GM21515 (cell line): ENCODE measurements at regions not wholly inside any gene's neighbourhood (a gene's known extent, or its start where the extent isn't known, plus 50 kb on each side); places are given as distances from the start of the nearest gene placed in this dataset.

ENCODE experiments used
- ATAC-seq: cut with Tn5 transposase; IDR thresholded peaks from one replicate; pipeline ENCODE4 v1.9.1; 2021; ENCODE audit not compliant: unreplicated experiment

DNA sequence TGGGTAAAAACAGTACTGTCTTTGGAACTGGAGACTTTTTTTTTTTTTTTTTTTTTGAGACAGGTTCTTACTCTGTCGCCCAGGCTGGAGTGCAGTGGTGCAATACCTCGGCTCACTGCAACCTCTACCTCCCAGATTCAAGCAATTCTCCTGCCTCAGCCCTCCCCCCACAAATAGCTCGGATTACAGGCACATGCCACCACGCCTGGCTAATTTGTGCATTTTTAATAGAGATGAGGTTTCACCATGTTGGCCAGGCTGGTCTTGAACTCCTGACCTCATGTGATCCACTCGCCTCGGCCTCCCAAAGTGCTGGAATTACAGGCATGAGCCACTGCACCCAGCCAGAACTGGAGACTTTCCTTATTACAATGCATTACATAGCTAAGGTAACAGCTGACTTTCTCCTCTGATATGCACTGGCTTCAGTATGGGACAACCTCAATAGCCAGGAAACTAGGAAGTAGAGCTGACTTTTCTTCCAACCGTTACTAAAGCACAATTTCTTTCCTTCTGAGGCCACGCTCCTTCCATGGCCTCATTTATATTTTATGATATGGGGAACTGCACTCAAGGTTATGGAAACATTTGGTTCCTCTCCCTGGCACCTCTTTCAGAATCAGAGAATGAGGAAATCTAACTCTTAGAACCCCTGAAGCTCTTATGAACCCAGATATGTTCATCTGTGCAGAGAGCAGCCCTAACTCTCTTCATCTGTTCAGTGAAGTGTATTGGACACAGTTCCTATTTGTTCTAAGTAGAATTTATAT, 53.5 kb upstream of the FAM9B start:
- no peak for ATAC-seq

DNA sequence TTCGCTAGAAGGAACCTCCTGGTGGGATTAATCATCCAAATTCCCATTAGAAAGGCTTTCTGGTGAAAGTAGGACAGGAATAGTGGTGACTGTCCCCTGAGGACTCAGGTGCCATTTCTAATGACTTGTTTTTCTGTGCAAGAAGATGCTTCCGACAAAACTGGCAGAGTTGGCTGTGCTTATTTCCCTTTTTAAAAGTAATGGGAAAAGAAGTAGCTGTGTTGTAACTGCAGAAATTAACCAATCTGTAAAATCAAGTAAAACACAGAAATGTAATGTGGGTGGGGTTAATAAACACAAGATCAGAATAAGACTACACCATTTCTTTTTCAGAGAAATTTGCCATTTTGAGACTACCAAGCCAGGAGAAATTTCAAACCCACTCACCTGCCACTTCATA, 55.0 kb upstream of the FAM9B start:
- ATAC-seq: no peak

DNA sequence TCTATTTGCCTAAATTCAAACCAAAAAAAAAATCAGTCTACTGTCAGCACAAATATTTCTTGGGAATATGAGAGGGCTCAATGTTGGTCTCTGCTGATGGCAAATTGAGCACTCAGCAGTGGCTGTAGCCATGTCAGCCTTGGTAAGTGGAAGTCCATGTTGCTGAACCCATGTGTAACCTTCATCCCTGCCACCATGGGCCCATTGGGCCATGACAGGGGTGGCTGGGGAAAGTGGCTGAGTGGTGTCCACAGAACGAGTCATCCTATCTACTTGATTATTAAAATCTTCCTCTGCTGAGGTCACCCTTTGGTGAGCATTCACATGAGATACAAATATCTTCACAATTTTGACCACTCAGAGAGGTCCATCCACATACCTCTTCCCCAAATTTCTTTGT, 56.8 kb upstream of the FAM9B start:
- no peak for ATAC-seq

DNA sequence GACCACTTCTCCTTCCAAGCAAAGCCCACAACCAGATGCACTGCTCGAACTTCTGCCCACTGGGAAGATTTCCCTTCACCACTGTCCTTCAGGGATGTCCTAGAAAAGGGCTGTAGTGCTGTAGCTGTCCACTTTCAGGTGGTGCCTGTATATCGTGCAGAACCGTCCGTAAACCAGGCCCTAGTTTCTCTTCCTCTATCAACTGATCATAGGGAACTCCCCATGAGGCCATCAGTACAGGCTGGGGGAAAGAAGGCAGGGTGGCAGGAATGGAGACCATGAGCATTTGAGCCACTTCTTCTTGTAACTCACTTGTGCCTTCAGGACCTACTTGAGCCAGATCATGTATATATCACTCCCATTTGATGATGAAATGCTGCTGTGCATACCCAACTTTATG, 57.3 kb upstream of the FAM9B start:
- ATAC-seq: no peak

DNA sequence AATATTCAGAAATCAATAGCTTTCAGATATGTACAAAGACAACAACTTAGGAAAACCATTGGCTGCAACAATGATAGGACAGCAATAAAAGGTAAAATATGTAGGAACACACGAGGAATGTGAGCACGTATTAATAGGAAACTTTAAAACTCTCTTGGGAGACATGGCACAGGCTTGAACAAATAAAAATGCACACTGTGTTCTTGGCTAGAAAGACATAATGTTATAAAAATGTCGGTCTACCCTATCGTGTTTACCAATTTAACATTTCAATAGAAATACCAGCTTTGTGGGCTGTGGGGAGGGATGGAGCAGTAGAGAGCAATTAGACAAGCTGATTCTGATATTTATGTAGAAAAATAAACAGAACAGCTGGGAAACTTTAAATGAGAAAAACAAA, 69.0 kb upstream of the FAM9B start:
- ATAC-seq: no peak

DNA sequence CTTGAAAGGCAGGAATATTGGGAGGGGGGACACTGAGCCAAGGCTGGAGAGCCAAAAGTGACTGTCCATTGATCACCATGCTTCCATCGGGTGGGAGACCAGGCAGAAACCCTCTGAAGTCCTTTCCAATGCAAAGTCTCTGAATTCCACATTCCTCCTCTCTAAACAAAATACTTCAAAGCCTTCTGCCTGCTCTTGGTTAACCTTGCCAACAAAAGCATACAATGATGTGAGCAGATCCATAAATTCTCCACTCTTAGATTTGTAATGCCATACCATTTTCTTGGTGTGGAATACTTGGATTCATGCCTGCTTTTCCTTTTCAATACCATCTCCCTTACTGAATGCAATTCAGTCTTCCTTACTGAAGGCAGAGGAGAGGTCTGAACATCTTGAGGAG, 74.1 kb upstream of the FAM9B start:
- ATAC-seq: no peak

DNA sequence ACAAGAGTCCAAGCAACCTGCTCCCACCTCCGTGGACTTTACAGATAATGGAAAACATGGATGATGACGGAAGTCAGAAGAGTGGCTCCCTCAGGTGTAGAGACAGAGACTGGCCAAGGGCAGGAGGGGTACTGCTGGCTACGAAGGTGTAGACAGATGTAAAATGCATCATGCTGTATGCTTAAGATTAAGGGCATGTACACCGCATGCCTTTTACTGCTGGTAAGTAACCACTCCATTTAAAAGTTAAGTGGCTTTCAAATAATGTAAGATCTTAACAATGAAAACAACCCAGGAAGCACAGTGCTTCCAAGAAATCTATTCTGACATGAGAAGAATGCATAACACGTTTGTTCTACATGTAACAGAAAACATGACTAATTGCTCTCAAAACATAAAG, 76.9 kb upstream of the FAM9B start:
- no peak for ATAC-seq

DNA sequence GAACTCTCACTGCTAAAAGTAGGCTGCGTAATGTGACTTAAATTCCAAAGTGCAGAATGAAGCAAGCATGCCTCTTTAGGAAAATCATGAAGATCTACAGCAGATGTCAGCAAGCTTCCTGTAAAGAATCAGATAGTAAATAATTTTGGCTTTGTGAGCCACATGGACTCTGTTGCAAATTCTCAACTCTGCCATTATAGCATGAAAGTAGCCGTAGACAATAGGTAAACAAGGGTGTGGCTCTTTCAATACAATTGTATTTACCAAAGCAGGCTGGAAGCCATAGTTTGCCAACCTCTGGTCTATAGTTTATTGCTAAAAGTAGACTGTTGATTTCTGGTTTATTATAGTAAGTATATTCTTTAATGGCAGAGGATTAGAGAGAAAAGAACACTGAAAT, 80.3 kb upstream of the FAM9B start:
- no peak for ATAC-seq

DNA sequence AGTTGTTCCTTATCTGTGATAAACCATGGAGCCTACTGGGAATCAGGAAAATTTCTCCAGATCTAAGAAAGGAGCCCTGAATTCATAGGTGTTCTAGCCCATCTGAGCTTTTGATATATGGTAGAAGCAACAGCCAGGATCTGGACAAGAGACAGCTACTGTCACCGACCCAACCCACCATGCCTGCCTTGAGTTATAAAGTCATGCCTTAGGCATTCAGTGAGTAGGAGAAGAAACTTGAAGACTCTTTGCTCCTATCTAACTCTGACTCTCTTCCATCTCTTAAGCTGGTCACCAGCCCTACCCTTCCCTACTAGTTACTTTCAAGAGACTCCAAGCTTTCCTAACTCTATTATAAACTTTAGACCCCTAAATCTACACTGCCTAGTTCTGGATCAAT, 83.9 kb upstream of the FAM9B start:
- ATAC-seq: no peak

DNA sequence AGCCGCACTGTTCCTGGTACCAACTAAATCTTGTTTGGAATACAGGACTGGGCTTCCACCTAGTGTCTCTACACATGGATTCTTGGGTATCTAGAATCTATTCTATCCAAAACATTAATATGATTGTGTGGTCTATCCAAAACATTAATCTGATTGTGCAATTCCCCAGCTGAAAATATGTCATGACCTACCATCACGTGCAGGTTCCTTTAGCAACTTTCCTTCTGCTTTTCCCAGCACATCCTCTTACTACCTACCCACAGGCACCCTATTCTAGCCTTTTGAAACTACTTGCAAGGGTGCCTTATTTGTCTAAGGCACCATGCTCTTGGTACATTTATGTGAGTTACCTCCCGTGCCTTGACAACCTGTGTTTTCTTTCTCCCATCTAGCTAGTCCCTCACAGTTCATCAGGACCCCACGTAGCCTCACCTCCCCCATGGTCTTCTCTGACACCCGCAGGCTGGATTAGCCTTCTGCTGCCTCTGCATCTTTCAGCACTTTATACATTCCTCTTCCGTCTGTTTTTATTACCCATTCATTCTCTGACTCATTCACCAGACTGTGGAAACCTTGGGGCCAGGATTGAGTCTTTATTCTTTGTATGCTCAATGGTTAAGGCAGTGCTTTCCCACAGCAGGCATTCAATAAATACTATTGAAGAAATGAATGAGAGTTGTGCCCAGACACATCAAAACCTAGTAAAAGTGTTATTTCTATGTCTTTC, 88.8 kb upstream of the FAM9B start:
- ATAC-seq: no peak

DNA sequence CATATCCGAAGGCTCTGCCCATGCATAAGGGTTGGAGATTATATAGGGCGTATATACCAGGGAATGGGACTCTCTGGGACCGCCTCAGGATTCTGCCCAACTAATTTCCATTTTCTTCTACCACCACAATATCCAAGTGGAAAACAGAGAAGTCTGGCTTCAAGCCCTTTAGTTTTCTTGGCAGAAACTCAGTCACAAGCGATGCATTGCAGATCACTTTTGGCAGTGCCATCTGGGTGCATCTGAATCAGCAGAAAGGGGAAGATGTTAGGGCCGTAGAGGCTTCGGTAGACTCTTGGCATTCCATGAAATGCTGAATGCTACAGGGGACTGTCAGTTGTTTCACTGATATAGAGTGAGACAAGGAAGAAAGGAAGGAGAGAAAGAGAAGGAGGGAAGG, 94.1 kb upstream of the FAM9B start:
- ATAC-seq: no peak

DNA sequence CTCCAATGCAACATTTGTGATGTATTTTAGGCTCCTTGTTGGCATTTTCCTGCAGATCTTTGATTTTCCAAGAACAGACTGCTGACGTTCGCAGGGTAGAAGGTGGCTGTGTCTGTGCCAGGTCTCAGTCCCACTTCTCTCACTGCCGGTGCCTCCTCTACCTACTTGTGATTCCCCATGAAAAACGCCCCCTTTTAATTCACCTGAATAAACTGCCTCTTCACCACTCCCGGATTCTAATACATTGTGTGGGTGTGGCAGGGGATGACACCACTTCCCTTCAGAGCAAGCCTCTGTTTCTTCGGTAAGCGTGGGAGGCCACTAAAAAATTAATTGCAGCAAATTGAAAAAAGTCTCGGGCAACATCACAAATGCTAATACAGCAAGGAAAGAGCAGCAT, 96.1 kb upstream of the FAM9B start:
- ATAC-seq: no peak

DNA sequence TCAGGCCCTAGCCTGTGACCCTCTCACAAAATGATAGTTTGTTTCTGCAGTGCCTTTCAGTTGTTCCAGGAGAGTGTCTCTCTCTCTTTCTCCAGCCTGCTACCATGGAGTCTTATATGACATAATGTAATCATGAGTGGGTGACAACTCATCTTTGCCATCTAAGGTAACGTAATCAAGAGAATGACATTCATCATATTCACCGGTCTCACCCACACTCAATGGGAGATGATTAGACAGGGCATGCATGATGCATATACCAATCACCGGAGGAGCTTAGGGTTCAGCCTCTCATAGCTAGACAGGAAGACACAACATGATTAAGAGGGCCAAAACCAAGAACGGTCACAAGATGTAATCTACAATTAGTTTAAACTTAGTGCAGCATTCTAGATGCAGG, 97.1 kb upstream of the FAM9B start:
- ATAC-seq: no peak

DNA sequence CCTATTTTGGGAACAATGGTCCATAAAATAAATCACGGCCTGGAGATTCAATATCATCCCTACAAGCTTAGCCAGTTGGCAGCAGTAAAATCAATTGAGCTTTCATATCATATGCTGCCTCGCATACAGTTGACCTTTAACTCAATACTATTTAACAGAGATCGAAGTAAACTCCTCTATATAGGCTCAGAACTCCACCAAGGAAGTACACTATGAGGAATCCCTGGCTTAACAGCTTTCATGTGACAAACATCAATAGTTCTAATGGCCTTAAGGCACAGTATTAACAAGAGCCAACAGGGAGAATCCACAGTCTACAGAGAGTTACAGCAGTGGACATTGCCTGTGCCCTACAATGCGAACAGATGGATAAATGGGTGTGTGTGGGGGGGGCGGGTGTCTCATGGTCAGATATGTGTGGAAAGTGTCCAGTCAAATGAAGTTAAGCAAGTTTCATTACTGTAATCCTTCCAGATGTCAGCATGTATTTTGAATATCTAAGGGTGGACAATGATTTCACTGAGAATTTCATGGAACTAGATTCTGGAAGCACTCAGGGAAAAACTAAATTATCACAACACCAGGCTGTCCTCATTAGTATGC, 98.2 kb upstream of the FAM9B start:
- no peak for ATAC-seq

DNA sequence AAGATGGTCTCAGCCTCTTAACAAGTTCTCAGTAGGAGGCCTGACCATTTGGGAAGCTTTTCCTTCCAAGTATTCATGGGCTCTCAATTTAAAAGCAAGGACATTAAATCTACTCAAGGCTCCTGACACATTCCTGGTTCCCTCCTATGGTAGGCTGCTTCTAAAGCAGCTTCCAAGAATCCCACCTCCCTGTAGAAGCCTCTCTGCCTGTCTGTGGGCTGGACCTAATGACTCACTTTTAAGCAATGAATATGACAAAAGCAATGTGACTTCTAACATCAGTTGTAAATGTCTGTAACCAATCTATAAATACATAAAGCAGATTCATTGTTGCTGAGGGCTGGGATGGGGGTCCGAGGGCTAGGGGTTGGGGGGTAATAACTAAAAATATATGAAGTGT, 99.5 kb upstream of the FAM9B start:
- no peak for ATAC-seq

DNA sequence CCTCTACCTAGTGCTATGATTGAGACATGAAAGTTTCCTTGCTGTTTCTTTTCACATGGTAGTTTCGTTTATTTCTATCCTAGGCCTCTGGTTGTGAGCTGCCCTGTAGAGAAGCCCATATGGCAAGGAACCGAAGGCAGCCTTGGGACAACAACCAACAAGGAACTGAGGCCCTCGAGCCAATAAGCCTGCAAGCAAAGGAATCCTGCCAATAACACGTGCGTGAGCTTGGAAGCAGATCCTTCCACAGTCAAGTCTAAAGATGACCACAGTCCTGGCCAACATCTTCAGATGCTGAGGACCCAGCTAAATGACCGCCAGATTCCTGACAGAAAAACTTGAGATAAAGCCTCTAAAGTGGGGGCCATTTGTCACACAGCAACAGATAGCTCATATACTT, 100.4 kb upstream of the FAM9B start:
- ATAC-seq: no peak

DNA sequence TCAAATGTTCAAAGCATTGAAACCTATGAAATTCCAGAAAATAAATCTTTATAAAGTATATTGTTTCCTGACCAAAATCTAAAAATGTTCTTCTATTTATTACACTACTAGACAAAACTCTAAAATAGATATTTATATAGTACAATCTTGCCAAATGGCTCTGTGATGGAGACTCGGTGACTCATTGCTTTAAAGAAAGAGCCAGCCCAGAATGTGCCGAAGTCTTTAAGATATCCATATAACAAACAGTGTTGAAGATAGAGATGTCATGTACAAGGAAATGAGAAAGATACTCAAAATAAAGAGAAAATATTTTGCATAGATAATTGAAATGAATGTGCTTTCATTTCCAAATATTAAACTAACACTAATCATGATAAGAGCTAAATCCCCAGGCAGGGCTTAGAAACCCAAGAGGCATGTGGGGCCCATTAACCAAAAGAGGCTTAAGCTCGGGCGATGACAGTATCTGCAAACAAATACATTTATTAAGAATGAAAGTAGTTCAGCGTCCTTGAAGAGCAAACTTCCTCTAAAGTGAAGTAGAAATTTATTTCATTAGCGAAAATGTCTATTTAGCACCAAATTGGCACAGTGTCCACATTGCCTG, 102.1 kb upstream of the FAM9B start:
- no peak for ATAC-seq

DNA sequence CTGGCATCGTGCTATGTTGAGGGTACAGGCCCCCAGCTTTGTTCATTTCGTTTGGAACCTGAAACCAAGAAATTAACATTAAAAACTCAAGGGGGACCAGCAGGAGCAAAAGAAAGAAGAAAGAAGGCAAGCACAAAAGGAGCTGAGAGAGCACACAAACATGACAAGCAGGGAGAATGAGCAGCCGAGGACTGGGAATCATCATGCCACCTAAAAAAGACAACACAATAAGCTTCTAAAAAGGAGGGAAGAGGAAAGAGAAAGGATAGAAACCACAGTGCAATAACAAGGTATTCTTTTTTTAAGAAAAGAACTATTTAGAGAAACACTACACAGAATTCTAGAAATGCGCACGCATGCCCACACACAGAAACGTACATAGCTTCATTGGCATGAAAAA, 103.2 kb upstream of the FAM9B start:
- ATAC-seq: no peak

DNA sequence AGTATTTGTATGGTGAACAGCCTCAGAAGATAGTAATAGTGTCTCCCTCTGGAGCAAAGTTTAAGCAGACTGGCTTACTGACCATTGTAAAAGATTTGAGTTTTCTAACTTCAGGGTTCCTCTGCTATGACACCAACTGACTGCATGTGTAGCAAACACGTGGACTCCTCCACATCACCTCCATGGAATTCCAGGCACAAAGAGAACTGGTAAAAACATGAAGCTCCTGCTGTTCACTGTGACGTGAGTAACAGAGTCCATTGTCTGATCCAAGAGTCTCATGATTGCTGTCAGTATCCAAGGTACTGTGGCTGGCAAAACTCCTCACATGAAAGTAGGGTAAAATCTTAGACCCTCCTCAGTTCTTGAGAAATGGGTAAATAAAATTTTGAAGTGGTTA, 107.6 kb upstream of the FAM9B start:
- ATAC-seq: no peak

DNA sequence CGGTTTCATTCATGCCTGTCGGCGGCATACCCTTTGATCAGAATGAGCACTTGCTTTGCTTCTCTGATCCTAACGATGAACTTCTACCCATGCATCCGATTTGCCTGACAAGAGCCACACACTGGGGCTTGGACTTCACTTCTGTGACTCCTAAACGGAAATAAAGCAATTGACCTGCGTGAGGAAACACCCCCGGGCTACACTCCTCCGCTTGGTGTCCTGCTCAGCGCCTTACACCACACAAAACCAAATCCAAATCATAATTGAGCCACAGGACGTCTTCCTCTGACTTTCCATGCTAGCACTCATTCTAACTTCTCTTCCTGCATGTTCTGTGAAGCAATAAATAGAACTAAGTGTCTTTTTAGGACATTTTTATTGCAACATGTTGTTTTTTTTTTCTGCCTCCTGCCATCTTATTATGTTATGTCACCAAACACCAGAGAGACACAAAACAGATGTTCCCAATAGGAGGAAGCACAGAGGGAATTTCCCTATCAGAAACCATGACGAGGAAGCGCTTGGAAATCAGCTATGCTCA, 110.8 kb upstream of the FAM9B start:
- no peak for ATAC-seq

DNA sequence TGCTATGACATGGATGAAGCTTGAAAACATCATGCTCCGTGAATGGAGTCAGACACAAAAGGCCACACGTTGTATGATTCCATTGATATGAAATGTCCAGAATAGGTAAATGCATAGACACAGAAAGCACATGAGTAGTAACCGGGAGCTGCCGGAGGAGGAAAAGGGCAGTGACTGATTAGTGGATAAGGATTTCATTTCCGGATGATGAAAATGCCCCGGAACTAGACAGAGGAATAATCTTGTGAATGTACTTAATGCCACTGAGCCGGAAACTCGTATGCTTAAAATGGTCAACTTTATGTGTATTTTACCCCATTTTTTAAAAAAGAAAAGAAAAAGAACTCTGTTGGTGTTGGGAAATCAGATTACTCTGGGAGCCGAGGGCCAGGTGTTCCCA, 112.7 kb upstream of the FAM9B start:
- ATAC-seq: no peak

DNA sequence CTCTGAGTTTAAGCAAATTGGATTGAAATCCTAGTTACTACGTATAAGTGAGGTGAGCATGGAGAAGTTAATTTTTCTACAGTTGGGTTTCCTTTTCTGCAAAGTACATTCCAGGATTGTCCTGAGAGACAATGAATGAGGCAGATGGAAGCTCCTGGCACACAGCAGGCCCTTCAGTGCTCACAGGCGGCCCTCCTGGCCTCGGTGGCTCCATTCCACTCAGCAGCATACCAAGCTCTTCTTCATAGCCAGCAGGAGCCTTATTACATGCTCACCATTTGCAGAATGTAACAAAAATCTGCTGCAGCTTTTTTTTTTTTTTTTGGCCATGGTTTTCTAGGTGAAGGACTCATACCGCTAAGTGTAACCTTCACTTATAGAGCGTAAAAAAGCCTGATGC, 113.2 kb upstream of the FAM9B start:
- ATAC-seq: no peak
